H1 (cell line): ENCODE measurements at regions not wholly inside any gene's neighbourhood (a gene's known extent, or its start where the extent isn't known, plus 50 kb on each side); places are given as distances from the start of the nearest gene placed in this dataset.

Experiments used
- CTCF ChIA-PET: fragments of 300-600 bp; sonication (Branson Sonifier 250); formaldehyde crosslinking; loops from one replicate; lab custom pipeline; 2021; ENCODE audit not compliant: partially characterized antibody; lab: Charles Lee
- POLR2A ChIA-PET: fragments of 300-600 bp; sonication (Branson Sonifier 250); formaldehyde crosslinking; loops from one replicate; lab custom pipeline; 2021; ENCODE audit warnings: inconsistent platforms; ENCODE audit not compliant: partially characterized antibody; lab: Charles Lee
- DNase-seq, 2 experiments: peaks; one replicate each; pipeline versions ENCODE4 v3.0.0 to v3.0.0-alpha.2; 2010 to 2022; ENCODE audit warnings: low spot score in 2 of 2, low read depth in 1 of 2, mixed read lengths in 1 of 2
- FAIRE-seq: peaks from 2 replicates; lab custom pipeline; 2011; peaks lifted over from hg19 to GRCh38; lab: Jason Lieb, UNC
- H2AFZ ChIP-seq: 2 replicates; pipeline ENCODE4 v1.8.1; 2012; ENCODE audit warnings: low read length, inconsistent platforms
- H2AK5ac ChIP-seq: 2 replicates; pipeline ENCODE4 v1.6.1; 2013; ENCODE audit warnings: low read depth, low read length
- H2BK120ac ChIP-seq: replicated peaks from 2 replicates; pipeline ENCODE3; 2013; ENCODE audit warnings: low read depth, low read length, inconsistent platforms
- H2BK12ac ChIP-seq: 2 replicates; pipeline ENCODE4 v1.6.1; 2013; ENCODE audit warnings: low read depth, low read length
- H2BK15ac ChIP-seq: 2 replicates; pipeline ENCODE4 v1.6.1; 2013; ENCODE audit warnings: low read length
- H2BK20ac ChIP-seq: 2 replicates; pipeline ENCODE4 v1.6.1; 2013; ENCODE audit warnings: low read length
- H2BK5ac ChIP-seq: 2 replicates; pipeline ENCODE4 v1.6.1; 2013; ENCODE audit warnings: low read depth, low read length
- H3K14ac ChIP-seq: 2 replicates; pipeline ENCODE4 v1.6.1; 2013; ENCODE audit warnings: inconsistent platforms; ENCODE audit not compliant: insufficient read length
- H3K18ac ChIP-seq: 2 replicates; pipeline ENCODE4 v1.6.1; 2013; ENCODE audit warnings: low read length; ENCODE audit errors: extremely low read depth
- H3K23ac ChIP-seq: 2 replicates; pipeline ENCODE4 v1.6.1; 2013; ENCODE audit warnings: inconsistent platforms; ENCODE audit not compliant: insufficient read length
- H3K23me2 ChIP-seq: 2 replicates; pipeline ENCODE4 v1.6.1; 2013; ENCODE audit warnings: low read depth, low read length
- H3K27ac ChIP-seq: 2 replicates; pipeline ENCODE4 v1.6.1; 2011; ENCODE audit warnings: low read depth, low read length, inconsistent platforms
- H3K27me3 ChIP-seq, 4 experiments: replicated peaks in 1 of 4; 1 replicate in 1 of 4; 2 replicates in 3 of 4; pipeline versions ENCODE4 v1.6.1 to v1.8.1; 2011 to 2013; ENCODE audit warnings: low read length in 3 of 4, mild to moderate bottlenecking in 3 of 4, inconsistent platforms in 2 of 4, mixed read lengths in 2 of 4, moderate library complexity in 1 of 4; ENCODE audit not compliant: control insufficient read depth in 3 of 4, insufficient read depth in 3 of 4; ENCODE audit errors: extremely low read depth in 1 of 4
- H3K36me3 ChIP-seq, 4 experiments: 2 replicates each; pipeline versions ENCODE4 v1.6.1 to v1.8.1; 2011 to 2013; ENCODE audit warnings: mild to moderate bottlenecking in 4 of 4, low read length in 3 of 4, moderate library complexity in 2 of 4, control low read depth in 1 of 4, inconsistent platforms in 1 of 4; ENCODE audit not compliant: insufficient read depth in 4 of 4, control insufficient read depth in 2 of 4
- H3K4ac ChIP-seq: replicated peaks from 2 replicates; pipeline ENCODE3; 2013; ENCODE audit warnings: low read length, low read depth, mixed read lengths, inconsistent platforms; ENCODE audit not compliant: insufficient read length
- H3K4me1 ChIP-seq, 4 experiments: replicated peaks in 1 of 4; 1 replicate in 1 of 4; 2 replicates in 3 of 4; pipeline versions ENCODE4 v1.6.1 to v1.8.1; 2011 to 2013; ENCODE audit warnings: low read length in 3 of 4, inconsistent platforms in 2 of 4, mixed read lengths in 1 of 4; ENCODE audit not compliant: insufficient read depth in 4 of 4, control insufficient read depth in 3 of 4
- H3K4me2 ChIP-seq, 2 experiments: 2 replicates each; pipeline versions ENCODE4 v1.6.1 to v1.8.1; 2011 to 2013; ENCODE audit warnings: low read depth in 2 of 2, low read length in 2 of 2, control low read depth in 1 of 2, inconsistent platforms in 1 of 2, mild to moderate bottlenecking in 1 of 2; ENCODE audit not compliant: insufficient read depth in 1 of 2
- H3K4me3 ChIP-seq, 4 experiments: fragments of 200-600, 300-600 bp in 1 of 4; sonication (generic), shearing (Covaris generic), sonication (Bioruptor Twin) in 1 of 4; 2 replicates each; pipeline versions ENCODE4 v1.5.1 to v1.8.1; 2011 to 2016; ENCODE audit warnings: low read length in 4 of 4, low read depth in 3 of 4, control low read depth in 2 of 4, inconsistent platforms in 2 of 4, mild to moderate bottlenecking in 2 of 4, mixed read lengths in 1 of 4, moderate library complexity in 1 of 4; ENCODE audit not compliant: insufficient read depth in 2 of 4; ENCODE audit errors: extremely low read depth in 1 of 4
- H3K56ac ChIP-seq: replicated peaks from 2 replicates; pipeline ENCODE3; 2013; ENCODE audit warnings: low read depth, mild to moderate bottlenecking, mixed read lengths, low read length, inconsistent platforms; ENCODE audit not compliant: insufficient read length
- H3K79me1 ChIP-seq: 2 replicates; pipeline ENCODE4 v1.6.1; 2013; ENCODE audit warnings: low read depth, low read length, control low read depth
- H3K79me2 ChIP-seq, 2 experiments: 2 replicates each; pipeline versions ENCODE4 v1.6.1 to v1.8.1; 2012 to 2013; ENCODE audit warnings: low read length in 2 of 2, mild to moderate bottlenecking in 2 of 2, inconsistent platforms in 1 of 2; ENCODE audit not compliant: insufficient read depth in 2 of 2, control insufficient read depth in 1 of 2
- H3K9ac ChIP-seq, 4 experiments: replicated peaks in 1 of 4; 1 replicate in 1 of 4; 2 replicates in 3 of 4; pipeline versions ENCODE4 v1.6.1 to v1.8.1; 2011 to 2013; ENCODE audit warnings: low read depth in 3 of 4, low read length in 3 of 4, control low read depth in 2 of 4, mild to moderate bottlenecking in 2 of 4, moderate library complexity in 2 of 4, inconsistent platforms in 1 of 4; ENCODE audit errors: extremely low read depth in 1 of 4
- H3K9me3 ChIP-seq, 2 experiments: 2 replicates each; pipeline versions ENCODE4 v1.6.1 to v1.8.1; 2012 to 2013; ENCODE audit warnings: mild to moderate bottlenecking in 2 of 2, moderate library complexity in 2 of 2, control low read depth in 1 of 2, inconsistent platforms in 1 of 2, low read depth in 1 of 2, low read length in 1 of 2, mixed read lengths in 1 of 2; ENCODE audit not compliant: insufficient read depth in 2 of 2
- H4K20me1 ChIP-seq, 2 experiments: replicated peaks in 1 of 2; 2 replicates each; pipeline versions ENCODE3 to v1.8.1; 2011 to 2013; ENCODE audit warnings: inconsistent platforms in 2 of 2, low read length in 2 of 2, mild to moderate bottlenecking in 1 of 2; ENCODE audit not compliant: insufficient read depth in 2 of 2, control insufficient read depth in 1 of 2
- H4K5ac ChIP-seq: 2 replicates; pipeline ENCODE4 v1.6.1; 2013; ENCODE audit warnings: low read length, low read depth, mixed read lengths, inconsistent platforms; ENCODE audit not compliant: insufficient read length
- H4K8ac ChIP-seq: 2 replicates; pipeline ENCODE4 v1.8.0; 2013; ENCODE audit warnings: mild to moderate bottlenecking, moderate library complexity, low read length, inconsistent platforms; ENCODE audit not compliant: insufficient read depth; ENCODE audit errors: extremely low read depth
- H4K91ac ChIP-seq: replicated peaks from 2 replicates; pipeline ENCODE3; 2013; ENCODE audit warnings: low read length, mixed read lengths, inconsistent platforms; ENCODE audit not compliant: insufficient read length
- BCL11A ChIP-seq, 2 experiments: IDR thresholded peaks; one replicate each; pipeline ENCODE4 v1.6.1; 2011; ENCODE audit warnings: low read depth in 2 of 2, low read length in 2 of 2, mild to moderate bottlenecking in 2 of 2
- EGR1 ChIP-seq: IDR thresholded peaks from 2 replicates; pipeline ENCODE4 v1.6.1; 2011; ENCODE audit warnings: low read depth, low read length, borderline replicate concordance
- EZH2 ChIP-seq: fragments of 200-600 bp; sonication (generic); IDR thresholded peaks from 2 replicates; pipeline ENCODE4 v1.7.1; 2012; ENCODE audit warnings: low read depth, mild to moderate bottlenecking, moderate library complexity, low read length, inconsistent platforms; ENCODE audit not compliant: severe bottlenecking
- GABPA ChIP-seq: IDR thresholded peaks from 2 replicates; pipeline ENCODE4 v1.6.1; 2011; ENCODE audit warnings: mild to moderate bottlenecking, low read length, moderate library complexity, borderline replicate concordance; ENCODE audit not compliant: insufficient read depth
- JUN ChIP-seq: IDR thresholded peaks from 2 replicates; pipeline ENCODE4 v1.6.1; 2011; ENCODE audit warnings: low read depth, mild to moderate bottlenecking, improper control_type of control experiment, low read length
- KDM1A ChIP-seq: fragments of 200-600, 300-600 bp; sonication (generic); IDR thresholded peaks from 2 replicates; pipeline ENCODE4 v1.7.1; 2016; ENCODE audit warnings: mild to moderate bottlenecking, low read length, borderline replicate concordance
- KDM5A ChIP-seq: fragments of 200-600 bp; IDR thresholded peaks from 2 replicates; pipeline ENCODE4 v1.7.1; 2012; ENCODE audit warnings: mild to moderate bottlenecking, low read length, inconsistent platforms, mixed read lengths
- MAX ChIP-seq: IDR thresholded peaks from 2 replicates; pipeline ENCODE4 v1.6.1; 2012; ENCODE audit warnings: inconsistent platforms
- RBBP5 ChIP-seq: IDR thresholded peaks from 2 replicates; pipeline ENCODE4 v1.7.1; 2012; ENCODE audit warnings: low read depth, mild to moderate bottlenecking, inconsistent platforms, low read length, moderate library complexity, borderline replicate concordance
- WGBS, 2 experiments: shearing (Covaris generic) in 1 of 2; methylation state at CpG; one replicate each; pipeline versions ENCODE4 v1.1.6 to v1.1.7; 2013 to 2015; ENCODE audit warnings: low lambda C conversion rate in 2 of 2, mixed read lengths in 2 of 2, inconsistent platforms in 1 of 2, low coverage in 1 of 2, missing lambda C conversion rate in 1 of 2; ENCODE audit not compliant: insufficient replicate concordance in 2 of 2, insufficient coverage in 1 of 2, insufficient read length in 1 of 2; ENCODE audit errors: extremely low coverage in 1 of 2, missing lambda C conversion rate in 1 of 2; 5-methylcytosine and 5-hydroxymethylcytosine counted together

GRCh38 chr3:165667676-165668075, 169.5 kb downstream of the BCHE start:
- no peaks in the 10 kb centered on the region for H3K79me2 ChIP-seq
- no peaks in the 10 kb centered on the region for H3K36me3 ChIP-seq
- H4K8ac ChIP-seq: no peak overlapping the region
- H3K23ac ChIP-seq: no peak overlapping the region
- H4K91ac ChIP-seq: no peak overlapping the region
- H3K27ac ChIP-seq: no peak overlapping the region
- POLR2A ChIA-PET: no interaction called here
- H3K23me2 ChIP-seq: peaks cover 2% of the 10 kb centered on the region; the same call in 1 of the 2 replicates
- no peak overlapping the region for H2BK20ac ChIP-seq
- no peak for DNase-seq
- H3K4me2 ChIP-seq: no peak overlapping the region
- H3K4me1 ChIP-seq: no peaks in the 10 kb centered on the region
- FAIRE-seq: no peak
- H3K4me3 ChIP-seq: no peak overlapping the region
- H2BK15ac ChIP-seq: no peak overlapping the region
- no peak overlapping the region for H2BK120ac ChIP-seq
- no peak overlapping the region for H2BK12ac ChIP-seq
- no peak overlapping the region for H2AK5ac ChIP-seq
- CTCF ChIA-PET: no interaction called here
- H2AFZ ChIP-seq: no peak overlapping the region
- TF ChIP-seq MAX (no peak), BCL11A (IDR thresholded peaks at IDR 0.05; ENCODE audit: low read depth in 2 of 2, low read length in 2 of 2) (no peak), KDM1A (no peak), EZH2 (no peak), EGR1 (no peak), RBBP5 (no peak), JUN (no peak), KDM5A (no peak), GABPA (no peak)
- TF ChIP-seq, all 59 proteins: peak for 0
- Histone ChIP-seq H3K56ac (no peak overlapping the region), H3K14ac (no peak overlapping the region), H3K79me1 (no peaks in the 10 kb centered on the region), H3K9me3 (no peaks in the 10 kb centered on the region), H3K18ac (no peak overlapping the region), H3K4ac (no peak overlapping the region), H2BK5ac (no peak overlapping the region), H3K27me3 (no peaks in the 10 kb centered on the region), H4K20me1 (no peaks in the 10 kb centered on the region), H3K9ac (no peak overlapping the region), H4K5ac (no peak overlapping the region)
- 92% methylated on average over 2 of the region's 2 CpGs; no CpG with 5 or more reads in 1 of the 2 experiments for WGBS, 2 experiments
